Activated T-helper 17 cell treated with anti-CD3 and anti-CD28 coated beads, Interleukin-2, amount 50 U/mL, for 72 hours (primary cell): ENCODE measurements at regions not wholly inside any gene's neighbourhood (a gene's known extent, or its start where the extent isn't known, plus 50 kb on each side); places are given as distances from the start of the nearest gene placed in this dataset.
A peak's percentile ranks its signal among the peaks of the same experiment; 100 is the strongest.

Experiments
- ATAC-seq: fragments of 150-1000 bp; cut with Tn5 transposase; replicated peaks from 2 replicates; pipeline ENCODE4 v1.10.0; 2021; ENCODE audit warnings: mild to moderate bottlenecking, moderate library complexity
- H3K27ac Mint-ChIP-seq: one replicate; pipeline ENCODE4 v1.8.0; 2022; ENCODE audit warnings: mixed read lengths
- H3K27me3 Mint-ChIP-seq: one replicate; pipeline ENCODE4 v1.8.0; 2022; ENCODE audit warnings: mixed read lengths
- H3K36me3 Mint-ChIP-seq: one replicate; pipeline ENCODE4 v1.8.0; 2022; ENCODE audit warnings: low read depth, mild to moderate bottlenecking, mixed read lengths
- H3K4me1 Mint-ChIP-seq: one replicate; pipeline ENCODE4 v1.8.0; 2022; ENCODE audit warnings: mixed read lengths
- H3K4me3 Mint-ChIP-seq: one replicate; pipeline ENCODE4 v1.8.0; 2022; ENCODE audit warnings: mild to moderate bottlenecking, mixed read lengths
- H3K9me3 Mint-ChIP-seq: one replicate; pipeline ENCODE4 v1.8.0; 2022; ENCODE audit warnings: mixed read lengths

DNA sequence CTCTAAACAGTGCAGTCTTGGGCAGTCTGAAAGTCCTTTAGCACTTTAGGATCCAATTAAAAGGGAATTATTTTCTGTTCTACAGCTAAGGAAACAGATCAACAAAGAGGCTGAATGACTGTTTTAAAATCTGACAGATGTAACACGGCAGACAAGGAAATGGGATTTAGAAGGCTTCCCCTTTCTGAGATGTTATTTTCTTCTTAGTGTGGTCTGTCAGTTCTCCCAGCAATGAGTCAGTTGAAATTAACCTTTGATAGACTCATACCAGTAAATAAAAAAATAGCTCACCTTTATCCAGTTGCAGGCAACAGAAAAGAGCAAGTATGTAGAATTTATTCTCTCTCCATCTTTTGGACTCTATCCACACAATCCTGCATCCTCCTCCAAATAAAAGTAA, 98.1 kb downstream of the NEDD1 start:
- no peaks in the 10 kb centered on the region for H3K9me3 Mint-ChIP-seq
- no peak overlapping the region for H3K27ac Mint-ChIP-seq
- H3K4me1 Mint-ChIP-seq: no peaks in the 10 kb centered on the region
- H3K4me3 Mint-ChIP-seq: no peak overlapping the region
- H3K36me3 Mint-ChIP-seq: no peaks in the 10 kb centered on the region
- no peak for ATAC-seq
- H3K27me3 Mint-ChIP-seq: peaks cover 24% of the 10 kb centered on the region

DNA sequence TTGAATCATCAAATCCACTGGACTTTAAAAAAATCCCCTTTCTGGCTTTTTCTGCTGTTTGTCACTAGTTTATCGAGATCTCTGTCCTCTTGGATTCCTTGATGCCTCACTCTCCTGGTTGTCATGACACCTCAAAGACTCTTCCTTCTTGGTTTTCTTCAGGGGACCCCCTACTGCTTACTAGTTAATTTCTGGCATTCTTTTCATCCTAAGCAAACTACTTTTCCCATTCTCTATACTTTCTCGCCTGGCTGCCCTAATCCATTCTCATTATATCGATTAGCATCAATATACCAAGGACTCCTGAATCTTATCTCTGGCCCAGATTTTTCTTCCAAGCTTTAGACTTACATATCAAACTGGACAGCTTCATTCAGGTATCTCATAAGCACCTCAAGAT, 98.6 kb downstream of the NEDD1 start:
- Mint-ChIP-seq H3K27me3 (peaks cover 22% of the 10 kb centered on the region), H3K9me3 (no peaks in the 10 kb centered on the region), H3K36me3 (no peaks in the 10 kb centered on the region), H3K4me1 (no peaks in the 10 kb centered on the region), H3K27ac (no peak overlapping the region), H3K4me3 (no peak overlapping the region)
- no peak for ATAC-seq

DNA sequence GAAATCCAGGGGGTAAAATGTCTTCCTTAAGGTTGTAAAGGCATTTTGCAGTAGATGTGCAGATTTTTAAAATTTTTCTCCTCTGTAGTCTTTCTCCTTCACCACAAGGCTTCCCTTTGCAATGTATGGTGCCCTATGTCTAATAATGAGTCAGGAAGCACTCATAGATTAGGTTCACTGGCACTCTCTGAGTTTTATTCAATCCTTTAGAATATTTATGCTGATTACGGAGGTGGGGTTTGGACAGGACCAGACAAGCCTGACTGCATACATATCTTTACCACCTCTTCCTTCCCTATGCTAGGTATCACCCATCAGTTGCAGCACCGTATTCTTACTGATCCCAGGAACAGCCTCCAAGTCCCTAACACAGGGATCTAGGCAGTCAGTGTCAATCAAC, 99.5 kb downstream of the NEDD1 start:
- no peak overlapping the region for H3K27ac Mint-ChIP-seq
- H3K27me3 Mint-ChIP-seq: peaks cover 20% of the 10 kb centered on the region
- no peak for ATAC-seq
- H3K4me1 Mint-ChIP-seq: no peaks in the 10 kb centered on the region
- H3K36me3 Mint-ChIP-seq: no peaks in the 10 kb centered on the region
- H3K4me3 Mint-ChIP-seq: no peak overlapping the region
- no peaks in the 10 kb centered on the region for H3K9me3 Mint-ChIP-seq

DNA sequence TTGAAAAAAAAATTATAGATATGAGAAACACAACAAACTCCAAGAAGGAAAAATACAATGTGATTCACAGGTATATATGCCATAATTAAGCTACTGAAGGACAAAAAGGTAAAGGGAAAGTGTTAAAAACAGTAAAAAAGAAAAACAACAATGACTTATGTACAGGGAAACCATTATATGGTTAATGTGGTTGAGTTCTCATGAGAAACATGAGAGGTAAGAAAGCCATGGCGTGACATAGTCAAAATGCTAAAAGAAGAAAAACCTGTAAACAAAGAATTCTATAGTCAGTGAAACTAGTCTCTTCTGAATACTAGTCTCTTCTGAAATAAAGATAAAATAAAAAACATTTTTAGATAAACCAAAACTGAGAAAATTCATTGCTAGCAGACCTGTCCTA, 109.1 kb downstream of the NEDD1 start:
- Mint-ChIP-seq H3K9me3 (no peaks in the 10 kb centered on the region), H3K27ac (no peak overlapping the region), H3K4me1 (no peaks in the 10 kb centered on the region), H3K4me3 (no peak overlapping the region), H3K36me3 (no peaks in the 10 kb centered on the region), H3K27me3 (peaks cover 14% of the 10 kb centered on the region)
- no peak for ATAC-seq

DNA sequence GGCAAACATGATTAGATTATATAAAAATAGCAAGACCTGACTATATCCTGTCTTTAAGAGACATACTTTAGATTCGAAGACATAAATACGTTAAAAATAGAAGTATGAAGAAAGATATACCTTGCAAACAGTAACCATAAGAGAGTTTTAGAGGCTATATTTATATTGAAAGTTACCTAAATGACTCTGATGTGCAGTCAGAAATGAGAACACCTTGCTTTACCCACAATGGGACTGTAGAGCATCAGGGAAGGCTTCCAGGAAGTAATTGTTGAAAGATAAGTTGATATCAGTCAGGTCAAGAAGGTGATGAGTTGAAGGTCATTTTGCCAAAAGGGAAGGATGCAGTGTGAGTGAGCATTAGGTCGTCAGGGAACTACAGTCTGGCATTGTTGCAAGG, 110.2 kb downstream of the NEDD1 start:
- Mint-ChIP-seq H3K4me3 (no peak overlapping the region), H3K4me1 (no peaks in the 10 kb centered on the region), H3K9me3 (no peaks in the 10 kb centered on the region), H3K27ac (no peak overlapping the region), H3K27me3 (peaks cover 14% of the 10 kb centered on the region), H3K36me3 (no peaks in the 10 kb centered on the region)
- peak; percentile 24 for ATAC-seq

DNA sequence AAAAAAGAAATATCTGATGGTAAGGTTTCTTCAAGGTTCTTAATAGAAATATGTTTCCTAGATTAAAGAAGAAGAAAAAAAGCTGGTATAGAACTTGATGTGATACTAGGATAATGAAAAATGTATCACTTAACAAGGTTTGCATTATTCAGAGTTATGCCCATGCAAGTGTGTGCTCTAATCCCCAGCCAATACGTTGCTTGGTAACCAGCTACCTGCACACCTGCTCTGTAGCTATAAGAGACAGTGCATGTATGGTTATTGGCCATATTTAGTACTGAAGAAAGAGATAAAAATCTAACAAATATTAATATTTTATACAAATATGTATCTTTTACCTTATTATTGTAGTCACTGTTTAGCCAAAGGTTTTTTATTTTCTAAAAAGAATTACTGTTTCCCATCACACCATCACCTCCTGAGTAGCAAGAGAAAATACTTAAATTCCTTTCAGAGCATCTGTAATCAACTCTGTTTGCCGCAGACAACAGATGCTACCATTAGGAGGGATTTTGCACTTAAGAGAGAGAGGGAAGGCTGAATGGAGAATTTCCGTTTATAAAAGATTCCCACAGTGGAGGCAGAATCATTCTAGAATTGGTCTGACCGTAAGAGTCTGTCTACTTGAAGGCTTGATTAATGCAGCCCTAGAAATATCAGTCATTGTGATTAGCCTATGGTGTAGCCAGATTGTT, 115.6 kb downstream of the NEDD1 start:
- Mint-ChIP-seq H3K27me3 (peaks cover 3% of the 10 kb centered on the region), H3K27ac (no peak overlapping the region), H3K9me3 (no peaks in the 10 kb centered on the region), H3K36me3 (no peaks in the 10 kb centered on the region), H3K4me1 (no peaks in the 10 kb centered on the region), H3K4me3 (no peak overlapping the region)
- ATAC-seq: no peak

DNA sequence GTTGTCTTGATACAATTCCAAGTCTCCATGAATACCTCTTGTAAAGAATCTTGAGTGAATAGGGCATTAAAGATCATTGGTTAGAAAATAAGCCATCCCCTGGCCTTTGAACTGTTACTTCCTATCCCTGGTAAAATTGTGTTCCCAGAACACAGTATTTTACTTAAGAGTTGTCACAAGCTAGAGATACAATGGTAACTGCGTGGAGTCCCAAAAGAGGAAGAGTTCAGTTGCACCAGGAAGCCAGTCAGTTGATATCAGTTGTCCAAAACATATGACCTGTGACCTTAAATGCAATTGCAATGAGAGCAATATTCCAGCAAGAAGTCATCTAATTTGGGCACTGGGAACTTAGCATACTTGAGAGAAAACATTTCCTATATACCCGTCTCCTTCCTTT, 117.3 kb downstream of the NEDD1 start:
- Mint-ChIP-seq H3K36me3 (no peaks in the 10 kb centered on the region), H3K27ac (no peak overlapping the region), H3K27me3 (peaks cover 3% of the 10 kb centered on the region), H3K9me3 (no peaks in the 10 kb centered on the region), H3K4me1 (no peaks in the 10 kb centered on the region), H3K4me3 (no peak overlapping the region)
- no peak for ATAC-seq

DNA sequence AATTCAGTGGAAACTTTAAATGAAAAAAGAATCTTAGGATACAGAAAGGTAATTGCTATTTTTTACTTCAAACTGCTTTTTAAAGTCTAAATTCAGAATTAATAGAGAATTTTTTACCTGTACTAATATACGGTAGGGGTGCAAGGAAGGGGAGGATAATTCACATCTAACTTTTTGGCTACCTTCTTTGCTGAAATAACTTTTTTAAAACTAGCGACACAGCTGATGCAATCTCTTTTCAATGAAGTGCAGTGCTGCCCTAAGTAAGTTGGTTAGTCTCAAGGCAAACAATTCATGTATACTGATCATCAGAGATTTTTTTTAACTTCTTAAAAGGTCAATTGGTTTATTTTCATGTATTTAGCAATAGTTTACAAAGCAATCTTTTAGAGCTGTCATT, 119.8 kb downstream of the NEDD1 start:
- no peak overlapping the region for H3K27ac Mint-ChIP-seq
- no peaks in the 10 kb centered on the region for H3K36me3 Mint-ChIP-seq
- H3K4me3 Mint-ChIP-seq: no peak overlapping the region
- no peaks in the 10 kb centered on the region for H3K9me3 Mint-ChIP-seq
- ATAC-seq: no peak
- H3K4me1 Mint-ChIP-seq: no peaks in the 10 kb centered on the region
- peaks cover 7% of the 10 kb centered on the region for H3K27me3 Mint-ChIP-seq

DNA sequence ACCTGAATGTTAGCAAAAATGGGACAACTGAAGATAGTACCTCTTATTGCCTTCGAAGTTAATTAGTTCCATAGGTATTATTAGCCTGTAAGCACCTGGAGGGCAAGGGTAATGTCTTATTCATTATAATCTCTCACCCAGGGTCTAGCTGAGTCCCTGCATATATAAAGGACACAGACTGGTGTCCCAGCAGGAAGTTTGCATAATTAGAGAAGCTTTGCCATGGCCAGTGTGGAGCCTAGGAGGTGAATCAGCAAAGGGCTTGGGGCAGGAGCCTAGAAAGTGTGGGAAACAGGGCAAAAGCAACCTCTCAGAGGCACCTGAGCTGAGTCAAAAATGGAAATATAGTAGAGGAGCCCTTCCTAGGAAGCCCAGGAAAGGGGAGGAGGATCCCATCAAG, 120.4 kb downstream of the NEDD1 start:
- peaks cover 11% of the 10 kb centered on the region for H3K27me3 Mint-ChIP-seq
- H3K4me1 Mint-ChIP-seq: no peaks in the 10 kb centered on the region
- no peaks in the 10 kb centered on the region for H3K36me3 Mint-ChIP-seq
- no peak for ATAC-seq
- H3K4me3 Mint-ChIP-seq: no peak overlapping the region
- no peak overlapping the region for H3K27ac Mint-ChIP-seq
- no peaks in the 10 kb centered on the region for H3K9me3 Mint-ChIP-seq

DNA sequence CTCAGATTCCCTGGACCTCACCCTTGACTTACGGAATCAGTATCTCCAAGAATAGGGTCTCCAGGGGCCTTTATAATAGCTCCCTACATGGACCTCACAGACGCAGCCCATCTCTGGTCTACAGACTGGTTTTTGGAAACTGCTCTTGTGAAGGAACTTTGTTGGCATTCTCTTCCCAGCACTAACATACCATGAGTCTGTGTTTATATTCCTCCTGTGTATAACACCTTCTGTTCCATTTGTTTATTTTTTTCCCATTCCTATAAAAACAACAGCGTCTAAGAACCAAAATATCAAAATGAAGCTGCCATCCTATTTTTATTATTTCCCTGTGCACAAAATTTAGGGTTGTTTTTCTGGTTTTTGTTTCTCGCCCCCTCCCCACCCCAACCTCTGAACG, 131.1 kb downstream of the NEDD1 start:
- H3K9me3 Mint-ChIP-seq: no peaks in the 10 kb centered on the region
- no peak overlapping the region for H3K4me3 Mint-ChIP-seq
- H3K4me1 Mint-ChIP-seq: no peaks in the 10 kb centered on the region
- ATAC-seq: no peak
- H3K36me3 Mint-ChIP-seq: no peaks in the 10 kb centered on the region
- H3K27ac Mint-ChIP-seq: no peak overlapping the region
- H3K27me3 Mint-ChIP-seq: peaks cover 4% of the 10 kb centered on the region

DNA sequence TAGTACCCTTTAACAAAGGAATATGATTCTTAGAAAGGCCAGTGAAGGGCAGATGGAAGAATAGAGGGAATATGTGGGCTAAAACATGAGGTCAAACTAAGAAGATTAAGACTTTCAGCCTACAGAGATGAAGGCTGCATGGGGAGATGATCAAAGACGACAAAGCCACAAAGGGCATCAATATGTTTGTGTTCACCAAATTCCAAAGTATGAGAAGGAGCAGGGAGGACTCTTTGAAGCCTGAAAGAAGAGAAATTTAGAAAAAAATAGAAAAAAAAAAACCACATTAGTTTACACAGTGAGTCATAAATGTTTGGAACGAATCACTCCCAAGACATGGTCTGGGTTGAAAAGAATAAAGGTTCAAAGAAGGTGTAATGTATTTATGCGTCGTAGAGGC, 131.8 kb downstream of the NEDD1 start:
- Mint-ChIP-seq H3K9me3 (no peaks in the 10 kb centered on the region), H3K4me1 (no peaks in the 10 kb centered on the region), H3K4me3 (no peak overlapping the region), H3K27ac (no peak overlapping the region), H3K36me3 (no peaks in the 10 kb centered on the region), H3K27me3 (peaks cover 4% of the 10 kb centered on the region)
- no peak for ATAC-seq

DNA sequence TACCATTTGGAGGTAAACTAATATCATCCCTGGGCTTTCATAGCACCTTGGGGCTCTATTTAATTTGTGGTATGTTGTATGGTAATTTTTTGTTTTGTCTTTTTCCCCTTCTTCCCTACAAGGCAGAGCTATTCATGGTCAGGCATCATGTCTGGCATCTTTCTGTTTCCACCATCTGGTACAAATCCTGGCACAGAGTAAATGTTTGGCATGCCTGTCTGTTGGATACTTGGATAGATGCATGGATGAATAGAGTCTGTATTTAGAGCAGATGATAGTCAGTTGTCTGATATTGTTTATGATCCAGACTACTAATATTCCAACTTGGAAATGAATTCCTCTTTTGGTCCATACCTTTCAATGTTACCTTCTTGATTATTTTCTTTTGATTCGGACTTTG, 139.8 kb downstream of the NEDD1 start:
- H3K27ac Mint-ChIP-seq: no peak overlapping the region
- H3K4me1 Mint-ChIP-seq: no peaks in the 10 kb centered on the region
- no peaks in the 10 kb centered on the region for H3K36me3 Mint-ChIP-seq
- no peak overlapping the region for H3K4me3 Mint-ChIP-seq
- no peak for ATAC-seq
- no peaks in the 10 kb centered on the region for H3K9me3 Mint-ChIP-seq
- no peaks in the 10 kb centered on the region for H3K27me3 Mint-ChIP-seq

DNA sequence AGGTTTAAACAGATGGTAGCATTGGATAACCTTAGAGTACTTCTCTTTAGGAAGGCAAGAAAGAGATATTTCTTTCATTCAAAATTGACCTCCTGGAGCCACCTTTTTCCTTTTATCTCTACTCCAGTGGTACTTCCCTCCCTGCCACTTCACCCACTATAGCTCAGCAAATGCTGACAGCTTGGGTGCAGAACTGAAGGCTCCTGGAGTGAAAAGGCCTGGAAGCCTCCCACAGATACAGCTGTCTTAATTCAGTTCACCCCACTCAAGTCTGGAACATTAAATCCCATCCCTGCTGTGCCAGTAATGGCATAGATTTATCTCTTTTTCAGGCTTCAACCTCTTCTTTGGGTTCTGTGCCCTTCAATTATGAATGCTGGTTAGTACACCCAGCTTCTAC, 140.3 kb downstream of the NEDD1 start:
- H3K36me3 Mint-ChIP-seq: no peaks in the 10 kb centered on the region
- no peaks in the 10 kb centered on the region for H3K9me3 Mint-ChIP-seq
- H3K27ac Mint-ChIP-seq: no peak overlapping the region
- H3K4me3 Mint-ChIP-seq: no peak overlapping the region
- H3K4me1 Mint-ChIP-seq: no peaks in the 10 kb centered on the region
- no peaks in the 10 kb centered on the region for H3K27me3 Mint-ChIP-seq
- no peak for ATAC-seq

DNA sequence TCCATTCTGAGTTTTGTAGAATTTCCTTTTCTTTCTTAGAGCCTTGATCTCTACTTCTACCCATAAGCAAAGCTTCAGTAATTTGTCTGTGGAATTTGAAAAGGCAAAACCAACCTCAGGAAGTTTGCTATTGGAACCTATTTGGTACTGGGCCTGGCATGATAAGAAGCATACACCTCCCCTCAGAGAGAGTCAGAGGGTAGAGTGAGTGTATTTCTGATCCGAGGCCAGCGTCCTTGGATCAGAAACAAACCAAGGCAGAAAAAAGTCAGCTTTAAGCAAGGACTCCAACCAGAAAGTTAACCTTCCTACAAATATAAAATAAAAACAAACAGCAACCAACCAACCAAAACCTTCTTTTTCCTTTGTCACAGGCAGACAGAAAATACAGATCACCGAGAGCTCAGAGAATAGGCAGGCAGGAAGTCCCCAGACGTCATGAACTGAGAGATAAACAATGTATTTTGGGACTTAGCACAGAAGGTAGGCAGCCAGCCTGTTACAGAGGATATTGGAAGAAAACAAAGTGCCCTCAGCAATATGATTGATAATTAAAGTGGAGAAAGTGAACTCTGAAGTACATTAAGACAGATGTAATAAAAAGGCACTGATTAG, 141.5 kb downstream of the NEDD1 start:
- Mint-ChIP-seq H3K4me3 (no peak overlapping the region), H3K27ac (no peak overlapping the region), H3K27me3 (peaks cover 5% of the 10 kb centered on the region), H3K9me3 (no peaks in the 10 kb centered on the region), H3K36me3 (no peaks in the 10 kb centered on the region), H3K4me1 (no peaks in the 10 kb centered on the region)
- ATAC-seq: no peak

DNA sequence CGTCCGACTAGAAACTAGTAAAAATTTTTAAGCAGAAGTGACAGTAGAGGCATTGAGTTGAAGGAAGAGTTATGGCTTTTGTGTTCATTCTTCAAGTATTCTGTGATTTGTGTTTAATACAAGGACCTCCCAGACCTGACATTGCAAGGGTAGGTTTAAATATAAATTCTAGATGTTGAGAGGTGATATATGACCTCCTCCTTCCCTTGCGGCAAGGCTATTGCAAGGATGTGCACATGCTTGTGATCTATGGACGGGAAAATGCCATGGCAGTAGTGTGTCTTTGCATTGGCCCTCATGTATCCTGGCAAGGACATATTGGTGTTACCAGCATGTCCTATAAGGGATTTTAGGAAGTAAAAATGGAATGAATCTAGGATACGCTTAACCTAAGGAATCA, 143.5 kb downstream of the NEDD1 start:
- no peak for ATAC-seq
- H3K9me3 Mint-ChIP-seq: no peaks in the 10 kb centered on the region
- no peak overlapping the region for H3K27ac Mint-ChIP-seq
- H3K36me3 Mint-ChIP-seq: no peaks in the 10 kb centered on the region
- no peaks in the 10 kb centered on the region for H3K4me1 Mint-ChIP-seq
- peaks cover 10% of the 10 kb centered on the region for H3K27me3 Mint-ChIP-seq
- no peak overlapping the region for H3K4me3 Mint-ChIP-seq

DNA sequence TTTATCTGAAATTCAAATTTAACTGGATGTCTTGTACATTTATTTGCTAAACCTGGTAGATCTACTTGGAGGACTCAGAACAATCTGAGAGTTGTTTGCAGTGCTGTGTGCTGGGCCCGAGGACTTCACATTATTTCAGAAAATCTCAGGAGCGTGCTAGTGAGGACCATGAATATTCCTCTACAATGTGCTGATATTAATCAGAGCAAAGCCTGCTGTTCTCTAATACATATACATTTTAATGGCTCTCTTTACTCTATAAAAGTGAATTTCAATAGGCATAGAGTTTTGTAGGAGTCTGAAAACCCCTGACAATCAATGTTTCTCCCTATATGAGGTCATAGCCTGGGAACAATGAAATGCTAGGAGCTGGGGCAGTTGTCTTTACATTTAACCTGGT, 144.3 kb downstream of the NEDD1 start:
- H3K9me3 Mint-ChIP-seq: no peaks in the 10 kb centered on the region
- ATAC-seq: no peak
- H3K4me1 Mint-ChIP-seq: no peaks in the 10 kb centered on the region
- H3K27me3 Mint-ChIP-seq: peaks cover 10% of the 10 kb centered on the region
- no peak overlapping the region for H3K4me3 Mint-ChIP-seq
- H3K27ac Mint-ChIP-seq: no peak overlapping the region
- no peaks in the 10 kb centered on the region for H3K36me3 Mint-ChIP-seq
